ENCODE measurements at regions not wholly inside any gene's neighbourhood (a gene's known extent, or its start where the extent isn't known, plus 50 kb on each side); places are given as distances from the start of the nearest gene placed in this dataset.

DNA sequence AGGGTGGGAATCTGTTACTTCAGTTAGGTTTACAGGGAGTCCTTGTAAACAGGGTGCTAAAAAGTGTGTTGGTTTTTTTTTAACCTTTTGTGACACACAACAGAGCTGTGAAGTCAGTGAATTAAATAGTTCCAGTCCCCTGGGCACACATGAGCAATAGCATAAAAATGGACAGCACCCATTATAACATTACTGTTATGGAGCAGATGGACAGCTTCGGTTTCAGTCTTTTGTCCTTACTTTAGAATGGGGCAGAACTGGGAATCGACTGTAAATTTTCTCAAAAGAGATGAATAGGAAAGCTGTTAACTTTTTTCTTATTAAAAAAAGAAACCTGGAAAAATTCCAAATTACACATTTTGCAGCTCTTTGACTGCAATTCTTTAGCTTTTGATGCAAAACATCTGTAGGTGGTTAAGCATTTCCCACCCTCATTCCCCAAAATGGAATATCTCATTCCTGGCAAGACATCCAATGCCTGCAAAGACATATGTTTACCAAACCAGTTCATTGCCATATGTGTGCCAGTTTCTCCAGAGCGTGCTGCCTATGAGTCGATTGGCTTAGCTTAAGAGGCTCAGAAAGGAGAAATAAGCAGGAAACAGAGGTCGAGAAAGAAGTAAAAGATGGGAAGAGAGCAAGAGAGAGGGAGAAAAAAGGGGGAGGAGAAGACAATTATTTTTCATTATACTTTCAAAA is 212.3 kb upstream of the TMEM161B start:
- Mint-ChIP-seq H3K27me3 (ENCODE audit: low read depth) (no peaks in the 10 kb centered on the region), H3K4me1 (peaks cover 45% of the 10 kb centered on the region), H3K4me3 (no peak overlapping the region), H3K27ac (no peak overlapping the region), H3K36me3 (no peaks in the 10 kb centered on the region), H3K9me3 (no peaks in the 10 kb centered on the region)
- TF ChIP-seq, protein P1, sequence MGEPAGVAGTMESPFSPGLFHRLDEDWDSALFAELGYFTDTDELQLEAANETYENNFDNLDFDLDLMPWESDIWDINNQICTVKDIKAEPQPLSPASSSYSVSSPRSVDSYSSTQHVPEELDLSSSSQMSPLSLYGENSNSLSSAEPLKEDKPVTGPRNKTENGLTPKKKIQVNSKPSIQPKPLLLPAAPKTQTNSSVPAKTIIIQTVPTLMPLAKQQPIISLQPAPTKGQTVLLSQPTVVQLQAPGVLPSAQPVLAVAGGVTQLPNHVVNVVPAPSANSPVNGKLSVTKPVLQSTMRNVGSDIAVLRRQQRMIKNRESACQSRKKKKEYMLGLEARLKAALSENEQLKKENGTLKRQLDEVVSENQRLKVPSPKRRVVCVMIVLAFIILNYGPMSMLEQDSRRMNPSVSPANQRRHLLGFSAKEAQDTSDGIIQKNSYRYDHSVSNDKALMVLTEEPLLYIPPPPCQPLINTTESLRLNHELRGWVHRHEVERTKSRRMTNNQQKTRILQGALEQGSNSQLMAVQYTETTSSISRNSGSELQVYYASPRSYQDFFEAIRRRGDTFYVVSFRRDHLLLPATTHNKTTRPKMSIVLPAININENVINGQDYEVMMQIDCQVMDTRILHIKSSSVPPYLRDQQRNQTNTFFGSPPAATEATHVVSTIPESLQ (CRISPR knock-in tag; IDR thresholded peaks at IDR 0.05) = no peak
- TF ChIP-seq, protein P2, sequence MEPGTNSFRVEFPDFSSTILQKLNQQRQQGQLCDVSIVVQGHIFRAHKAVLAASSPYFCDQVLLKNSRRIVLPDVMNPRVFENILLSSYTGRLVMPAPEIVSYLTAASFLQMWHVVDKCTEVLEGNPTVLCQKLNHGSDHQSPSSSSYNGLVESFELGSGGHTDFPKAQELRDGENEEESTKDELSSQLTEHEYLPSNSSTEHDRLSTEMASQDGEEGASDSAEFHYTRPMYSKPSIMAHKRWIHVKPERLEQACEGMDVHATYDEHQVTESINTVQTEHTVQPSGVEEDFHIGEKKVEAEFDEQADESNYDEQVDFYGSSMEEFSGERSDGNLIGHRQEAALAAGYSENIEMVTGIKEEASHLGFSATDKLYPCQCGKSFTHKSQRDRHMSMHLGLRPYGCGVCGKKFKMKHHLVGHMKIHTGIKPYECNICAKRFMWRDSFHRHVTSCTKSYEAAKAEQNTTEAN (CRISPR knock-in tag; IDR thresholded peaks at IDR 0.05) = no peak
- TF ChIP-seq SMAD3 (CRISPR knock-in tag; IDR thresholded peaks at IDR 0.05; ENCODE audit: borderline replicate concordance) (no peak), ZNF263 (CRISPR knock-in tag; IDR thresholded peaks at IDR 0.05; ENCODE audit: low read depth) (no peak)
- TF ChIP-seq, protein P3, sequence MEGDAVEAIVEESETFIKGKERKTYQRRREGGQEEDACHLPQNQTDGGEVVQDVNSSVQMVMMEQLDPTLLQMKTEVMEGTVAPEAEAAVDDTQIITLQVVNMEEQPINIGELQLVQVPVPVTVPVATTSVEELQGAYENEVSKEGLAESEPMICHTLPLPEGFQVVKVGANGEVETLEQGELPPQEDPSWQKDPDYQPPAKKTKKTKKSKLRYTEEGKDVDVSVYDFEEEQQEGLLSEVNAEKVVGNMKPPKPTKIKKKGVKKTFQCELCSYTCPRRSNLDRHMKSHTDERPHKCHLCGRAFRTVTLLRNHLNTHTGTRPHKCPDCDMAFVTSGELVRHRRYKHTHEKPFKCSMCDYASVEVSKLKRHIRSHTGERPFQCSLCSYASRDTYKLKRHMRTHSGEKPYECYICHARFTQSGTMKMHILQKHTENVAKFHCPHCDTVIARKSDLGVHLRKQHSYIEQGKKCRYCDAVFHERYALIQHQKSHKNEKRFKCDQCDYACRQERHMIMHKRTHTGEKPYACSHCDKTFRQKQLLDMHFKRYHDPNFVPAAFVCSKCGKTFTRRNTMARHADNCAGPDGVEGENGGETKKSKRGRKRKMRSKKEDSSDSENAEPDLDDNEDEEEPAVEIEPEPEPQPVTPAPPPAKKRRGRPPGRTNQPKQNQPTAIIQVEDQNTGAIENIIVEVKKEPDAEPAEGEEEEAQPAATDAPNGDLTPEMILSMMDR (IDR thresholded peaks at IDR 0.05) = no peak
- TF ChIP-seq, protein P4, sequence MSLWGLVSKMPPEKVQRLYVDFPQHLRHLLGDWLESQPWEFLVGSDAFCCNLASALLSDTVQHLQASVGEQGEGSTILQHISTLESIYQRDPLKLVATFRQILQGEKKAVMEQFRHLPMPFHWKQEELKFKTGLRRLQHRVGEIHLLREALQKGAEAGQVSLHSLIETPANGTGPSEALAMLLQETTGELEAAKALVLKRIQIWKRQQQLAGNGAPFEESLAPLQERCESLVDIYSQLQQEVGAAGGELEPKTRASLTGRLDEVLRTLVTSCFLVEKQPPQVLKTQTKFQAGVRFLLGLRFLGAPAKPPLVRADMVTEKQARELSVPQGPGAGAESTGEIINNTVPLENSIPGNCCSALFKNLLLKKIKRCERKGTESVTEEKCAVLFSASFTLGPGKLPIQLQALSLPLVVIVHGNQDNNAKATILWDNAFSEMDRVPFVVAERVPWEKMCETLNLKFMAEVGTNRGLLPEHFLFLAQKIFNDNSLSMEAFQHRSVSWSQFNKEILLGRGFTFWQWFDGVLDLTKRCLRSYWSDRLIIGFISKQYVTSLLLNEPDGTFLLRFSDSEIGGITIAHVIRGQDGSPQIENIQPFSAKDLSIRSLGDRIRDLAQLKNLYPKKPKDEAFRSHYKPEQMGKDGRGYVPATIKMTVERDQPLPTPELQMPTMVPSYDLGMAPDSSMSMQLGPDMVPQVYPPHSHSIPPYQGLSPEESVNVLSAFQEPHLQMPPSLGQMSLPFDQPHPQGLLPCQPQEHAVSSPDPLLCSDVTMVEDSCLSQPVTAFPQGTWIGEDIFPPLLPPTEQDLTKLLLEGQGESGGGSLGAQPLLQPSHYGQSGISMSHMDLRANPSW (CRISPR knock-in tag; conservative IDR thresholded peaks at IDR 0.05; ENCODE audit: low read depth) = no peak
- TF ChIP-seq, protein P5, sequence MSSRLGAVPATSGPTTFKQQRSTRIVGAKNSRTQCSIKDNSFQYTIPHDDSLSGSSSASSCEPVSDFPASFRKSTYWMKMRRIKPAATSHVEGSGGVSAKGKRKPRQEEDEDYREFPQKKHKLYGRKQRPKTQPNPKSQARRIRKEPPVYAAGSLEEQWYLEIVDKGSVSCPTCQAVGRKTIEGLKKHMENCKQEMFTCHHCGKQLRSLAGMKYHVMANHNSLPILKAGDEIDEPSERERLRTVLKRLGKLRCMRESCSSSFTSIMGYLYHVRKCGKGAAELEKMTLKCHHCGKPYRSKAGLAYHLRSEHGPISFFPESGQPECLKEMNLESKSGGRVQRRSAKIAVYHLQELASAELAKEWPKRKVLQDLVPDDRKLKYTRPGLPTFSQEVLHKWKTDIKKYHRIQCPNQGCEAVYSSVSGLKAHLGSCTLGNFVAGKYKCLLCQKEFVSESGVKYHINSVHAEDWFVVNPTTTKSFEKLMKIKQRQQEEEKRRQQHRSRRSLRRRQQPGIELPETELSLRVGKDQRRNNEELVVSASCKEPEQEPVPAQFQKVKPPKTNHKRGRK (CRISPR knock-in tag; IDR thresholded peaks at IDR 0.05; ENCODE audit: borderline replicate concordance) = no peak
- TF ChIP-seq, protein P6, sequence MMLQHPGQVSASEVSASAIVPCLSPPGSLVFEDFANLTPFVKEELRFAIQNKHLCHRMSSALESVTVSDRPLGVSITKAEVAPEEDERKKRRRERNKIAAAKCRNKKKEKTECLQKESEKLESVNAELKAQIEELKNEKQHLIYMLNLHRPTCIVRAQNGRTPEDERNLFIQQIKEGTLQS (CRISPR knock-in tag; conservative IDR thresholded peaks at IDR 0.05) = no peak
- DNase-seq (ENCODE audit: low spot score) = no peak
- no peak for ATAC-seq
- ChIA-PET POLR2A (interaction anchor here (0.5 kb wide), 1 partner anchor 22 kb away, joined by 3 read pairs; no protein-coding TSS in a partner anchor), CTCF (no interaction called here)

DNA sequence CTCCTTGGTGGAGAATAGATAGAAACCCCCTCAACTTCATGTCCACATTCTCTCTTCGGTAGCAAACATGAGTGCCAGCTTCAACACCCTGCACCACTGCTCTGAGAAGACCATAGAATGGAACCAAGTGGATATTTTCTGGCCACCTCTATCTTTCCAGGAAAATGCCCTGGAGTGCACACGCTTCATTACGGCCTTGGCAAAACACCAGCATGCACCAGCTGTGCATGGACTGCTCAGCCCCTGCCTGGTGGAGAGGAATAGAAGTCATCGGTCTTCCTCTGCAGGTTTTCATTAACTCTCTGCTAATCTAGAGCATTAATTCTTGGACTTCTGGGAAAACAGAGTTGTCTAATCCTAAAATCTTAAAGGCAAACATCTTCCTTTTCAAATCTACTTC is 211.6 kb upstream of the TMEM161B start:
- DNase-seq (ENCODE audit: low spot score) (no peak), ATAC-seq (no peak)
- POLR2A ChIA-PET = interaction anchor here (0.5 kb wide), 1 partner anchor 23 kb away, joined by 3 read pairs; no protein-coding TSS in a partner anchor
- no peak overlapping the region for H3K27ac Mint-ChIP-seq
- H3K4me3 Mint-ChIP-seq = no peak overlapping the region
- H3K27me3 Mint-ChIP-seq (ENCODE audit: low read depth) = no peaks in the 10 kb centered on the region
- H3K4me1 Mint-ChIP-seq = peaks cover 45% of the 10 kb centered on the region
- H3K9me3 Mint-ChIP-seq = no peaks in the 10 kb centered on the region
- CTCF ChIA-PET = no interaction called here
- H3K36me3 Mint-ChIP-seq = no peaks in the 10 kb centered on the region
- TF ChIP-seq, protein P7, sequence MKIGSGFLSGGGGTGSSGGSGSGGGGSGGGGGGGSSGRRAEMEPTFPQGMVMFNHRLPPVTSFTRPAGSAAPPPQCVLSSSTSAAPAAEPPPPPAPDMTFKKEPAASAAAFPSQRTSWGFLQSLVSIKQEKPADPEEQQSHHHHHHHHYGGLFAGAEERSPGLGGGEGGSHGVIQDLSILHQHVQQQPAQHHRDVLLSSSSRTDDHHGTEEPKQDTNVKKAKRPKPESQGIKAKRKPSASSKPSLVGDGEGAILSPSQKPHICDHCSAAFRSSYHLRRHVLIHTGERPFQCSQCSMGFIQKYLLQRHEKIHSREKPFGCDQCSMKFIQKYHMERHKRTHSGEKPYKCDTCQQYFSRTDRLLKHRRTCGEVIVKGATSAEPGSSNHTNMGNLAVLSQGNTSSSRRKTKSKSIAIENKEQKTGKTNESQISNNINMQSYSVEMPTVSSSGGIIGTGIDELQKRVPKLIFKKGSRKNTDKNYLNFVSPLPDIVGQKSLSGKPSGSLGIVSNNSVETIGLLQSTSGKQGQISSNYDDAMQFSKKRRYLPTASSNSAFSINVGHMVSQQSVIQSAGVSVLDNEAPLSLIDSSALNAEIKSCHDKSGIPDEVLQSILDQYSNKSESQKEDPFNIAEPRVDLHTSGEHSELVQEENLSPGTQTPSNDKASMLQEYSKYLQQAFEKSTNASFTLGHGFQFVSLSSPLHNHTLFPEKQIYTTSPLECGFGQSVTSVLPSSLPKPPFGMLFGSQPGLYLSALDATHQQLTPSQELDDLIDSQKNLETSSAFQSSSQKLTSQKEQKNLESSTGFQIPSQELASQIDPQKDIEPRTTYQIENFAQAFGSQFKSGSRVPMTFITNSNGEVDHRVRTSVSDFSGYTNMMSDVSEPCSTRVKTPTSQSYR (CRISPR knock-in tag; IDR thresholded peaks at IDR 0.05) = no peak
- TF ChIP-seq, protein P8, sequence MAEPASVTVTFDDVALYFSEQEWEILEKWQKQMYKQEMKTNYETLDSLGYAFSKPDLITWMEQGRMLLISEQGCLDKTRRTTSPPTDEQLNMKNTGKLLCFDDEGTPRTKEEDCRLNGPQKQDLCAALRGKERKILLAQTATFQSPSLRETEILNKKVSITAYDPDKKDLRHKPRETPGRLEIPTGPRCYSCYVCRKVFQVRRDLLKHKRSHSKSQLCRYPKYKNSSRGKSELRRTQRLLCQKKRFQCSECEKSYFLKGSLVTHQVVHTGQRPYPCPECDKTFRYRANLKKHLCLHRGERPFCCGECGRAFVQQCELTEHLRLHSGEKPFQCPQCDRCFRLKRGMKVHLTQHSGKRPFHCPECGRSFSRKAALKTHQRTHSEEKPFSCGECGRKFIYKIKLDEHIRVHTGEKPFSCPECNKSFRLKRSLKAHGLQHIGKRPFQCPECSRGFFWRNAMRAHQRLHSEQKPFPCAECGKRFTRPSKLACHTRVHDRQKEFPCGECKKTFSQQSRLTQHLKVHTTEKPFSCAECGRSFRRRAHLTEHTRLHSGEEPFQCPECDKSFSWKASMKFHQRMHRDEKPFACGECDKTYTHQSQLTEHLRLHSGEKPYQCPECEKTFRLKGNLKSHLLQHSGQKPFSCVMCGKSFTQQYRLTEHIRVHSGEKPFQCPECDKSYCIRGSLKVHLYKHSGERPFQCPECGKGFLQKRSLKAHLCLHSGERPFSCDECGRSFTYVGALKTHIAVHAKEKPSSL (CRISPR knock-in tag; conservative IDR thresholded peaks at IDR 0.05) = no peak
- TF ChIP-seq, protein P9, sequence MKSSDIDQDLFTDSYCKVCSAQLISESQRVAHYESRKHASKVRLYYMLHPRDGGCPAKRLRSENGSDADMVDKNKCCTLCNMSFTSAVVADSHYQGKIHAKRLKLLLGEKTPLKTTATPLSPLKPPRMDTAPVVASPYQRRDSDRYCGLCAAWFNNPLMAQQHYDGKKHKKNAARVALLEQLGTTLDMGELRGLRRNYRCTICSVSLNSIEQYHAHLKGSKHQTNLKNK (CRISPR knock-in tag; IDR thresholded peaks at IDR 0.05) = no peak
- TF ChIP-seq TEAD1 (CRISPR knock-in tag; IDR thresholded peaks at IDR 0.05) = no peak
- no peak for TF ChIP-seq SMAD4 (CRISPR knock-in tag; IDR thresholded peaks at IDR 0.05)
- no peak for TF ChIP-seq CREB1 (CRISPR knock-in tag; IDR thresholded peaks at IDR 0.05)
- TF ChIP-seq JAZF1 (CRISPR knock-in tag; IDR thresholded peaks at IDR 0.05) = no peak
- TF ChIP-seq GRHL2 (CRISPR knock-in tag; IDR thresholded peaks at IDR 0.05; ENCODE audit: insufficient replicate concordance, severe bottlenecking) = no peak
